IPS DF 19.7 (cell line): ENCODE measurements at regions not wholly inside any gene's neighbourhood (a gene's known extent, or its start where the extent isn't known, plus 50 kb on each side); places are given as distances from the start of the nearest gene placed in this dataset.

Experiments used
- DNase-seq: peaks from one replicate; pipeline ENCODE4 v3.0.0-alpha.2; 2013; ENCODE audit warnings: low read depth, low spot score

- no peak for DNase-seq
Measured at GRCh38 chr5:44660251-44660650, 148.5 kb upstream of the MRPS30 start.

GRCh38 chr5:44659334-44659733 lies 149.4 kb upstream of the MRPS30 start:
- no peak for DNase-seq

GRCh38 chr5:44652674-44653073 lies 156.1 kb upstream of the MRPS30 start:
- DNase-seq = no peak

- DNase-seq = no peak
Measured at GRCh38 chr5:44646016-44646415, 162.7 kb upstream of the MRPS30 start.

- no peak for DNase-seq
Measured at GRCh38 chr5:44645502-44645901, 163.2 kb upstream of the MRPS30 start.

- DNase-seq = no peak
Measured at GRCh38 chr5:44644628-44645027, 164.1 kb upstream of the MRPS30 start.

GRCh38 chr5:44641820-44642219 lies 166.9 kb upstream of the MRPS30 start:
- no peak for DNase-seq

GRCh38 chr5:44640945-44641456 lies 167.7 kb upstream of the MRPS30 start:
- no peak for DNase-seq

- no peak for DNase-seq
Measured at GRCh38 chr5:44637916-44638869, 170.6 kb upstream of the MRPS30 start.

GRCh38 chr5:44632344-44632743 lies 176.4 kb upstream of the MRPS30 start:
- DNase-seq = no peak

- DNase-seq = no peak
Measured at GRCh38 chr5:44626846-44627245, 181.9 kb upstream of the MRPS30 start.

- DNase-seq = no peak
Measured at GRCh38 chr5:44622331-44622730, 186.4 kb upstream of the MRPS30 start.

GRCh38 chr5:44619875-44620610 lies 188.7 kb upstream of the MRPS30 start:
- no peak for DNase-seq

- no peak for DNase-seq
Measured at GRCh38 chr5:44614845-44615244, 193.9 kb upstream of the MRPS30 start.

GRCh38 chr5:44613936-44614335 lies 194.8 kb upstream of the MRPS30 start:
- no peak for DNase-seq

GRCh38 chr5:44605926-44606325 lies 202.8 kb upstream of the MRPS30 start:
- no peak for DNase-seq

- peak; percentile 15 for DNase-seq
Measured at GRCh38 chr5:44603496-44604272, 205.1 kb upstream of the MRPS30 start.

GRCh38 chr5:44574678-44575077 lies 185.5 kb upstream of the FGF10 start:
- no peak for DNase-seq

GRCh38 chr5:44568519-44568918 lies 179.3 kb upstream of the FGF10 start:
- DNase-seq = no peak

- DNase-seq = no peak
Measured at GRCh38 chr5:44565902-44566301, 176.7 kb upstream of the FGF10 start.

- no peak for DNase-seq
Measured at GRCh38 chr5:44565360-44565759, 176.1 kb upstream of the FGF10 start.

- DNase-seq = no peak
Measured at GRCh38 chr5:44546286-44546685, 157.1 kb upstream of the FGF10 start.
